Stomach smooth muscle (tissue), 2 donors: ENCODE measurements at regions not wholly inside any gene's neighbourhood (a gene's known extent, or its start where the extent isn't known, plus 50 kb on each side); places are given as distances from the start of the nearest gene placed in this dataset.
"Not testable (repeated sequence)": the region's sequence is repeated elsewhere in the genome, so short reads cannot be mapped to it uniquely, and the experiment has no call there.

Experiments
- H3K27ac ChIP-seq: one replicate; pipeline ENCODE4 v1.7.0; 2013; ENCODE audit warnings: mild to moderate bottlenecking, low read length, inconsistent platforms
- H3K27me3 ChIP-seq, 2 donors: one replicate each; pipeline ENCODE4 v1.7.0; 2013; ENCODE audit warnings: low read length in 2 of 2; ENCODE audit not compliant: insufficient read depth in 2 of 2, control insufficient read depth in 1 of 2
- H3K36me3 ChIP-seq, 2 donors: one replicate each; pipeline ENCODE4 v1.7.0; 2013; ENCODE audit warnings: low read length in 2 of 2; ENCODE audit not compliant: control insufficient read depth in 2 of 2, insufficient read depth in 2 of 2
- H3K4me1 ChIP-seq: one replicate; pipeline ENCODE4 v1.7.0; 2013; ENCODE audit warnings: low read length; ENCODE audit not compliant: control insufficient read depth, insufficient read depth
- H3K4me3 ChIP-seq, 2 donors: one replicate each; pipeline ENCODE4 v1.7.0; 2013; ENCODE audit warnings: low read length in 2 of 2
- H3K9ac ChIP-seq, 2 donors: one replicate each; pipeline ENCODE4 v1.7.0; 2013; ENCODE audit warnings: low read length in 2 of 2, mild to moderate bottlenecking in 1 of 2
- H3K9me3 ChIP-seq, 2 donors: one replicate each; pipeline ENCODE4 v1.7.0; 2013; ENCODE audit warnings: low read length in 2 of 2; ENCODE audit not compliant: control insufficient read depth in 2 of 2
- donor health status: healthy.
- donor health status: Pancreatic carcinoma.

GRCh38 chr12:59317598-59317997 is 278.2 kb upstream of the SLC16A7 start:
- no peak overlapping the region for H3K4me3 ChIP-seq
- H3K27me3 ChIP-seq, result no peaks in the 10 kb centered on the region
- no peaks in the 10 kb centered on the region for H3K36me3 ChIP-seq
- no peak overlapping the region for H3K27ac ChIP-seq
- no peaks in the 10 kb centered on the region for H3K4me1 ChIP-seq
- no peaks in the 10 kb centered on the region for H3K9me3 ChIP-seq
- H3K9ac ChIP-seq, result no peak overlapping the region

DNA sequence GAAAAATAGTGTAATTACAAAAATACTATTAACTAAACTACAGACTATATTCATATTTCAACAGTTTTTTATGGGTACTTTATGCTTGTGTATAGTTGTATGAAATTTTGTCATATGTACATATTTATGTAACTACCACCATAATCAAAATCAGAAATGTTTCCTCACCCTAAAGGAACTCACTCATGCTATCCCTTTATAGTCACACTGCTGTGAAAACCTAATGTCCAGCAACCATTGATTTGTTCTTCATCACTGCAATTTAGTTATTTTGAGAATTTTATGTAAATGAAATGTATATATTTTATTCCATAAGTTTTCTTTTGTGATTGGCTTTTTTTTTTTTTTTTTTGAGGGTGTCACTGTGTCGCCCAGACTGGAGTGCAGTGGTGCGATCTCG is 278.9 kb upstream of the SLC16A7 start:
- no peak overlapping the region for H3K9ac ChIP-seq
- no peak overlapping the region for H3K4me3 ChIP-seq
- no peaks in the 10 kb centered on the region for H3K36me3 ChIP-seq
- H3K27ac ChIP-seq, result no peak overlapping the region
- no peaks in the 10 kb centered on the region for H3K4me1 ChIP-seq
- H3K27me3 ChIP-seq, result no peaks in the 10 kb centered on the region
- H3K9me3 ChIP-seq, result no peaks in the 10 kb centered on the region

DNA sequence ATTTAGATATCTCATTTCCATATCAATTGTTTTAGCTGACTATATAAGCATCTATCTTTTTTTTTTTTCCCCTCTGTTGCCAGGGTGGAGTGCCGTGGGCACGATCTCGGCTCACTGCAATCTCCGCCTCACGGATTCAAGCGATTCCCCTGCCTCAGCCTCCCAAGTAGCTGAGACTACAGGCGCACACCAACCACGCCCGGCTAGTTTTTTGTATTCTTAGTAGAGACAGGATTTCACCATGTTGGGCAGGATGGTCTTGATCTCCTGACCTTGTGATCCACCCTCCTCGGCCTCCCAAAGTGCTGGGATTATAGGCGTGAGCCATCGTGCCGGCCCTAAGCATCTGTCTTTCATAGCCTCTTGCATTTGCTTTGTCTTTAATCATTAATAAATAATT is 279.5 kb upstream of the SLC16A7 start:
- not testable (repeated sequence) for H3K4me1 ChIP-seq, H3K27ac ChIP-seq, H3K4me3 ChIP-seq, H3K27me3 ChIP-seq, H3K9me3 ChIP-seq, H3K36me3 ChIP-seq, H3K9ac ChIP-seq

- Histone ChIP-seq H3K4me1 (no peaks in the 10 kb centered on the region), H3K27ac (no peak overlapping the region), H3K36me3 (no peaks in the 10 kb centered on the region), H3K9ac (no peak overlapping the region), H3K4me3 (no peak overlapping the region), H3K9me3 (no peaks in the 10 kb centered on the region), H3K27me3 (no peaks in the 10 kb centered on the region)
Observed at GRCh38 chr12:59314209-59314608, 281.6 kb upstream of the SLC16A7 start.

DNA sequence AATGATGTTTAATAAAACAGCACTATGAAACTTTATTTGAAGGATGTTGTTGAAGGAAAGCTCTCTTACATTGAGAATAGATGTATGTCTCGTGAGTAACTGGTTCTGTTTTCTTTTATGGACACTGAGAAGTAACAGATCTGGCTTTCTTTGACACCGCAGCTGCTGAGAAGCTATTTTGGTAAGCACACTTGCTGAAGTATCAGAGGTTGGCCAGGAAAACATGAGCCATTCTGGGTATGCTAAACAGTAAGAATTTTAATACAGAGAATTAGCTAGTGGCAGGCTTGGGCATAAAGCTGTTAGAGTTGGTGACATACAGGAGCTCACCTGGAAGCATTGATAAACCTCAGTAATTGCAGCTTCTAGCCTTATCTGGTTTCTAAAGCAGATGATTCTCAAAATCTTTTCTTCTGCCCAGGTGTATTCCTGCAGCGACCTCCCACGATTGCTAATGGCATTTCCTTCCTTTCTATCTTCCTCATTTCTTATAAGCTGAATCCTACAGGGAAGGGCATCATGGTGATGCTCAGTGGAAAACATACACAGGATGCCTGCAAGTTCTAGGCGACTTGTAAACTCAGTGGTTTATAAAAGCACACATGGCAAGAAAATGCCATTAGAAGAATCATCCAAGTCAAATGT is 291.6 kb upstream of the SLC16A7 start:
- Histone ChIP-seq H3K36me3 (no peaks in the 10 kb centered on the region), H3K27me3 (no peaks in the 10 kb centered on the region), H3K9me3 (no peaks in the 10 kb centered on the region), H3K4me3 (no peak overlapping the region), H3K9ac (no peak overlapping the region), H3K4me1 (no peaks in the 10 kb centered on the region), H3K27ac (no peak overlapping the region)

GRCh38 chr12:59298296-59298695 is 297.5 kb upstream of the SLC16A7 start:
- Histone ChIP-seq H3K4me3 (no peak overlapping the region), H3K27ac (no peak overlapping the region), H3K9me3 (no peaks in the 10 kb centered on the region), H3K27me3 (no peaks in the 10 kb centered on the region), H3K4me1 (no peaks in the 10 kb centered on the region), H3K36me3 (no peaks in the 10 kb centered on the region), H3K9ac (no peak overlapping the region)

DNA sequence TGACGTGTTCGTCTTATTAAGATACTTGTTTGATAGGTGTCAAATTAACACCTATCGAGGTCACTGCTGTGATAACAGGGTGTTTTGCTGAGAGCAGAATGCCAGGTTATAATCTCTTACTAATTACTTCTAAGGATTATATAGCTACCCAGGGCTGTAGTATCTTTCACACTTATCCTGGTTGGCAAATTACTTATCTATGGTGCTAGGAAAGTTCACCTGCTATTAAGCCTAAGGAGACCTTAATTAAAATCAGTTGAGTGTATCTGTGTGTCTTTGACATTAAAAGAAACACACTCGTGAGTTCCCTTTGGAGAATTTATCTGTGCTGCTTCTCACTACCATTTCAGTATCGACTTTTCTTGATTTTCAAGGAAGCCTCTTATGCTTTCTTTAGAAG is 301.6 kb upstream of the SLC16A7 start:
- H3K4me1 ChIP-seq, result no peaks in the 10 kb centered on the region
- no peak overlapping the region for H3K27ac ChIP-seq

GRCh38 chr12:59282999-59283398 is 312.8 kb upstream of the SLC16A7 start:
- no peaks in the 10 kb centered on the region for H3K27me3 ChIP-seq
- no peak overlapping the region for H3K27ac ChIP-seq
- no peak overlapping the region for H3K4me3 ChIP-seq
- no peaks in the 10 kb centered on the region for H3K4me1 ChIP-seq
- no peaks in the 10 kb centered on the region for H3K36me3 ChIP-seq
- H3K9ac ChIP-seq, result no peak overlapping the region
- no peaks in the 10 kb centered on the region for H3K9me3 ChIP-seq

More for the DNA sequence above, 301.6 kb upstream of the SLC16A7 start:
- Histone ChIP-seq H3K27me3 (no peaks in the 10 kb centered on the region), H3K9me3 (no peaks in the 10 kb centered on the region), H3K36me3 (no peaks in the 10 kb centered on the region), H3K9ac (no peak overlapping the region), H3K4me3 (no peak overlapping the region)

DNA sequence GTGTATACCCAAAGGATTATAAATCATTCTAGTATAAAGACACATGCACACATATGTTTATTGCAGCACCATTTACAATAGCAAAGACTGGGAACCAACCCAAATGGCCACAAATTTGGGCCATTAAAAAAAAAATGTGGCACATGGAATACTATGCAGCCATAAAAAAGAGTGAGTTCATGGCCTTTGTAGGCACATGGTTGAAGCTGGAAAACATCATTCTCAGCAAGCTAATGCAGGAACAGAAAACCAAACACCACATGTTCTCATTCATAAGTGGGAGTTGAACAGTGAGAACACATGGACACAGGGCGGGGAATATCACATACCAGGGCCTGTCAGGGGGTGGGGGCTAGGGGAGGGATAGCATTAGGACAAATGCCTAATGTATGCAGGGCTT is 322.3 kb upstream of the SLC16A7 start:
- H3K9ac ChIP-seq, H3K36me3 ChIP-seq, H3K4me1 ChIP-seq, H3K27ac ChIP-seq, H3K4me3 ChIP-seq, H3K27me3 ChIP-seq, H3K9me3 ChIP-seq: not testable (repeated sequence)

GRCh38 chr12:59268295-59268809 is 327.5 kb upstream of the SLC16A7 start:
- Histone ChIP-seq H3K36me3 (no peaks in the 10 kb centered on the region), H3K4me3 (no peak overlapping the region), H3K4me1 (no peaks in the 10 kb centered on the region), H3K27ac (no peak overlapping the region), H3K9ac (no peak overlapping the region), H3K27me3 (peaks cover 0 to 2% of the 10 kb centered on the region in 2 donors), H3K9me3 (no peaks in the 10 kb centered on the region)

DNA sequence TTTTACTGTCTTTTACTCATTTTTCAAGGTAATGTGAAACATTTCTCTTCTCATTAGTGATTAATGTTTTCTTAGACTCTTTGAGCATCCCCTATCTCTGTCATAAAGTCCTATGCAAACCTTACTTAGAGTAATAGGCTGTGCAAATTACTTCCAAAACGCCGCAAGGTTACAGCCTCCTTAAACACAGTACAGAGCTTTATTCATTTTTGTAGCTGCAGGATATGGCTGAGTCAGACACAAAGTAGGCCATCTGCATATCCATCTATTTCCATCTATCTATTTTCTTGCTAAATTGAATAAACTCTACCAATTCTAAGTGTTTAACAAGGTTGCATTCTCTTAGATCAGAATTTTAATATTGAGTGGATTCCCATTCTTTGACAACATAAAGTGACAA is 335.6 kb upstream of the SLC16A7 start:
- Histone ChIP-seq H3K9ac (no peak overlapping the region), H3K4me3 (no peak overlapping the region)

More for the DNA sequence above, 335.6 kb upstream of the SLC16A7 start:
- Histone ChIP-seq H3K27ac (no peak overlapping the region), H3K36me3 (no peaks in the 10 kb centered on the region), H3K27me3 (no peaks in the 10 kb centered on the region), H3K9me3 (peaks cover 0 to 3% of the 10 kb centered on the region in 2 donors), H3K4me1 (no peaks in the 10 kb centered on the region)
